Caco-2 (cell line): ENCODE measurements at regions not wholly inside any gene's neighbourhood (a gene's known extent, or its start where the extent isn't known, plus 50 kb on each side); places are given as distances from the start of the nearest gene placed in this dataset.

Experiments
- BruUV-seq: library from RNA; stranded (reverse); fragments of 400-500 nt; replicated peaks from 2 replicates; lab custom pipeline; 2021; lab: Mats Ljungman, UMichigan
- CTCF ChIA-PET: fragments of 300-600 bp; sonication (Branson Sonifier 250); formaldehyde crosslinking; loops from one replicate; lab custom pipeline; 2022; ENCODE audit warnings: antibody characterized with exemption; lab: Charles Lee
- POLR2A ChIA-PET: fragments of 300-600 bp; sonication (Branson Sonifier 250); formaldehyde crosslinking; loops from one replicate; lab custom pipeline; 2022; ENCODE audit warnings: antibody characterized with exemption; lab: Charles Lee
- DNase-seq, 2 experiments: peaks; one replicate each; pipeline versions ENCODE4 v3.0.0 to v3.0.0-alpha.2; 2020 to 2022
- H3K27me3 ChIP-seq: replicated peaks from 2 replicates; pipeline ENCODE4 v1.6.0; 2011; ENCODE audit warnings: low read length; ENCODE audit not compliant: control insufficient read depth, insufficient read depth
- H3K36me3 ChIP-seq: 2 replicates; pipeline ENCODE4 v1.5.1; 2011; ENCODE audit warnings: low read length; ENCODE audit not compliant: control insufficient read depth, insufficient read depth
- H3K4me1 ChIP-seq: fragments of 250-450 bp; sonication (Bioruptor Pico); 2 replicates; pipeline ENCODE4 v1.5.1; 2020; ENCODE audit warnings: mild to moderate bottlenecking
- H3K4me3 ChIP-seq: 2 replicates; pipeline ENCODE4 v1.5.1; 2011; ENCODE audit warnings: low read depth, mild to moderate bottlenecking, control low read depth, low read length
- H3K9me3 ChIP-seq: fragments of 250-450 bp; sonication (Bioruptor Pico); 2 replicates; pipeline ENCODE4 v1.5.1; 2020; ENCODE audit warnings: mild to moderate bottlenecking, moderate library complexity
- H3K27ac Mint-ChIP-seq: one replicate; pipeline ENCODE4 v1.8.0; 2022; ENCODE audit warnings: mixed read lengths; ENCODE audit not compliant: unreplicated experiment
- H3K27me3 Mint-ChIP-seq: one replicate; pipeline ENCODE4 v1.8.0; 2022; ENCODE audit warnings: mixed read lengths; ENCODE audit not compliant: insufficient read depth, unreplicated experiment
- H3K36me3 Mint-ChIP-seq: one replicate; pipeline ENCODE4 v1.8.0; 2022; ENCODE audit warnings: mild to moderate bottlenecking, mixed read lengths; ENCODE audit not compliant: insufficient read depth, unreplicated experiment
- H3K4me1 Mint-ChIP-seq: one replicate; pipeline ENCODE4 v1.8.0; 2022; ENCODE audit warnings: low read depth, mixed read lengths; ENCODE audit not compliant: unreplicated experiment
- H3K4me3 Mint-ChIP-seq: one replicate; pipeline ENCODE4 v1.8.0; 2022; ENCODE audit warnings: mild to moderate bottlenecking, moderate library complexity, mixed read lengths; ENCODE audit not compliant: unreplicated experiment
- H3K9me3 Mint-ChIP-seq: one replicate; pipeline ENCODE4 v1.8.0; 2022; ENCODE audit warnings: mixed read lengths; ENCODE audit not compliant: unreplicated experiment
- intact Hi-C: fragments of 100-400 bp; cut with micrococcal nuclease; formaldehyde crosslinking; loops from one replicate; pipeline ENCODE4 v1.10.0; 2022; ENCODE audit not compliant: unreplicated experiment
- TF ChIP-seq, protein P1 (sequence below), 2 experiments: fragments of 200-600 bp in 1 of 2; IDR thresholded peaks; 1 replicate in 1 of 2; 2 replicates in 1 of 2; pipeline versions ENCODE4 v1.5.1 to v1.8.0; 2011 to 2022; ENCODE audit warnings: antibody characterized with exemption in 1 of 2, control low read depth in 1 of 2, inconsistent platforms in 1 of 2, low read depth in 1 of 2, low read length in 1 of 2, mild to moderate bottlenecking in 1 of 2, moderate library complexity in 1 of 2; ENCODE audit not compliant: insufficient read depth in 1 of 2, severe bottlenecking in 1 of 2, unreplicated experiment in 1 of 2

DNA sequence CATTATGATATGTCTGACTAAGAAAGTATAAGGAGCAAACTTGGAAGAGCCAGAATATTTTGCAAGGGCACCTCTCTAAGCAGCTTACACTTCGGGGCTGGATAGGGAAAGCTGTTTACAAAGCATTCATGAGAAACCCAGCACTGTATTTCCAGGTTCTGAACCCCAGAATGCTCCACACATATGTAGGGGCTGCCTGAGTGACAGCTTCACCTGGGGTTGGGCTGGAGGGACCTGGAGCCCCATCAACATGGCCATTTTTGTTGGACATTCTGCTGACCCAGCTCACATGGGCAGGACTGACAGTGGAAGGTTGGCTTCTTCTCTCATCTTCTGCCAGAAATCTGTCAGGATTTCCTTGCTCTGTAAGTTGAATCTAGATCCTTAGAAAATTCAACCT, 197.1 kb upstream of the SSTR4 start:
- no peaks in the 10 kb centered on the region for H3K27me3 Mint-ChIP-seq
- H3K27ac Mint-ChIP-seq = no peak overlapping the region
- Histone ChIP-seq H3K4me1 (peaks cover 38% of the 10 kb centered on the region), H3K27me3 (no peaks in the 10 kb centered on the region), H3K36me3 (no peaks in the 10 kb centered on the region), H3K4me3 (no peak overlapping the region), H3K9me3 (no peaks in the 10 kb centered on the region)
- BruUV-seq = no TSS peak
- no peaks in the 10 kb centered on the region for H3K36me3 Mint-ChIP-seq
- intact Hi-C loops = no loop called here
- H3K4me1 Mint-ChIP-seq = peaks cover 42% of the 10 kb centered on the region
- H3K9me3 Mint-ChIP-seq = no peaks in the 10 kb centered on the region
- no peak overlapping the region for H3K4me3 Mint-ChIP-seq
- ChIA-PET CTCF (no interaction called here), POLR2A (no interaction called here)
- DNase-seq = no peak
- TF ChIP-seq, protein P1, sequence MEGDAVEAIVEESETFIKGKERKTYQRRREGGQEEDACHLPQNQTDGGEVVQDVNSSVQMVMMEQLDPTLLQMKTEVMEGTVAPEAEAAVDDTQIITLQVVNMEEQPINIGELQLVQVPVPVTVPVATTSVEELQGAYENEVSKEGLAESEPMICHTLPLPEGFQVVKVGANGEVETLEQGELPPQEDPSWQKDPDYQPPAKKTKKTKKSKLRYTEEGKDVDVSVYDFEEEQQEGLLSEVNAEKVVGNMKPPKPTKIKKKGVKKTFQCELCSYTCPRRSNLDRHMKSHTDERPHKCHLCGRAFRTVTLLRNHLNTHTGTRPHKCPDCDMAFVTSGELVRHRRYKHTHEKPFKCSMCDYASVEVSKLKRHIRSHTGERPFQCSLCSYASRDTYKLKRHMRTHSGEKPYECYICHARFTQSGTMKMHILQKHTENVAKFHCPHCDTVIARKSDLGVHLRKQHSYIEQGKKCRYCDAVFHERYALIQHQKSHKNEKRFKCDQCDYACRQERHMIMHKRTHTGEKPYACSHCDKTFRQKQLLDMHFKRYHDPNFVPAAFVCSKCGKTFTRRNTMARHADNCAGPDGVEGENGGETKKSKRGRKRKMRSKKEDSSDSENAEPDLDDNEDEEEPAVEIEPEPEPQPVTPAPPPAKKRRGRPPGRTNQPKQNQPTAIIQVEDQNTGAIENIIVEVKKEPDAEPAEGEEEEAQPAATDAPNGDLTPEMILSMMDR (IDR thresholded peaks at IDR 0.05; ENCODE audit: insufficient read depth in 1 of 2, low read depth in 1 of 2, low read length in 1 of 2, severe bottlenecking in 1 of 2, unreplicated experiment in 1 of 2) = no peak

DNA sequence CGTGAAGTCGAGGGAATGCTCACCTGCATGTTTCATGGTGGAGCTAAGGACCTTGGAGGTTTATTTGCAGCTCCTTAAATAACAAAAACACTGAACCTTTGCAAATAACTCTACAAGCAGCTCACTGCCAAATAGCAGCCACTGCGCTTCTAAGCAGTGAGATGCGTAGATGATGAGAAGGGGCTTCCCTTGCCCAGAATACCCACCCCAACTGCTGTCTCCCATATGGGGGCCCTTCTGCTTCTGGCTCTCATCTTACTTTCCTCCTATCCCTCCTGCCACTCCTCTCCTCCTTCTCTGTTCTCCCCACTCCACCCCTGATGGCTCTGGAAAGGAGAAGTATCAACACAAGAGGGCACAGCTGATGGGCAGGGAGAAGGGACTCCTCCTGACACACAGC, 193.3 kb upstream of the SSTR4 start:
- TF ChIP-seq, protein P1 (IDR thresholded peaks at IDR 0.05; ENCODE audit: insufficient read depth in 1 of 2, low read depth in 1 of 2, low read length in 1 of 2, severe bottlenecking in 1 of 2, unreplicated experiment in 1 of 2) = no peak
- Histone ChIP-seq H3K9me3 (no peaks in the 10 kb centered on the region), H3K4me1 (peaks cover 3% of the 10 kb centered on the region), H3K36me3 (no peaks in the 10 kb centered on the region; the same call in 1 of the 2 replicates), H3K27me3 (no peaks in the 10 kb centered on the region), H3K4me3 (no peak overlapping the region)
- H3K4me1 Mint-ChIP-seq = peaks cover 9% of the 10 kb centered on the region
- intact Hi-C loops = no loop called here
- DNase-seq = no peak
- H3K9me3 Mint-ChIP-seq = no peaks in the 10 kb centered on the region
- H3K27ac Mint-ChIP-seq = no peak overlapping the region
- no peaks in the 10 kb centered on the region for H3K36me3 Mint-ChIP-seq
- no peaks in the 10 kb centered on the region for H3K27me3 Mint-ChIP-seq
- H3K4me3 Mint-ChIP-seq = no peak overlapping the region
- ChIA-PET POLR2A (no interaction called here), CTCF (interaction anchor here (0.6 to 1.4 kb wide), 3 partner anchors 10 to 150 kb away, joined by 3 to 5 read pairs (median 3); no protein-coding TSS in a partner anchor)
- no TSS peak for BruUV-seq

DNA sequence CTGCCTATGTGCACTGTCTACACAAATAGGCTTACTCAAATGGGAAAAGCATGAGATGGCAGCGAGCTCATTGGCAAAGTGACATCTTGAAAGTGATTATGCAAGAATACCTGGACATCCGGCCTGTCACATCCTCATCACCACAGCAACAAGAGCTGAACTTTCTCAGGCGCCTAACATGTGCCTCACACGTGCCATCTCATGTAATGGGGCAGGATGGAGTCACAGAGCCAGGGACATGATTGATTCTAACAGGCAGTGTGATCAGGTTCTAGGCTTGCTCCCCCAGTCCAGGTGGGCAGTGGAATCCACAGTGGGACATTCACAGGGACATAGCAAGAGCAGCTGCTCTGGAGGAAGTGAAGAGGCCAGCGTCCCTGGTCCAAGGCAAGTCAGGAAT, 192.3 kb upstream of the SSTR4 start:
- POLR2A ChIA-PET = no interaction called here
- peaks cover 6% of the 10 kb centered on the region for H3K9me3 Mint-ChIP-seq
- Histone ChIP-seq H3K27me3 (no peaks in the 10 kb centered on the region), H3K9me3 (no peaks in the 10 kb centered on the region), H3K4me1 (no peaks in the 10 kb centered on the region), H3K36me3 (no peaks in the 10 kb centered on the region; the same call in 1 of the 2 replicates), H3K4me3 (no peak overlapping the region)
- no peak for DNase-seq
- H3K4me1 Mint-ChIP-seq = peaks cover 6% of the 10 kb centered on the region
- H3K27me3 Mint-ChIP-seq = no peaks in the 10 kb centered on the region
- CTCF ChIA-PET = interaction anchor here (0.7 kb wide), 1 partner anchor 209 kb away, joined by 3 read pairs; no protein-coding TSS in a partner anchor
- no peak overlapping the region for H3K27ac Mint-ChIP-seq
- no TSS peak for BruUV-seq
- intact Hi-C loops = no loop called here
- no peaks in the 10 kb centered on the region for H3K36me3 Mint-ChIP-seq
- H3K4me3 Mint-ChIP-seq = no peak overlapping the region
- TF ChIP-seq, protein P1 (IDR thresholded peaks at IDR 0.05; ENCODE audit: insufficient read depth in 1 of 2, low read depth in 1 of 2, low read length in 1 of 2, severe bottlenecking in 1 of 2, unreplicated experiment in 1 of 2) = no peak
